ENCODE measurements at regions not wholly inside any gene's neighbourhood (a gene's known extent, or its start where the extent isn't known, plus 50 kb on each side); places are given as distances from the start of the nearest gene placed in this dataset.

DNA sequence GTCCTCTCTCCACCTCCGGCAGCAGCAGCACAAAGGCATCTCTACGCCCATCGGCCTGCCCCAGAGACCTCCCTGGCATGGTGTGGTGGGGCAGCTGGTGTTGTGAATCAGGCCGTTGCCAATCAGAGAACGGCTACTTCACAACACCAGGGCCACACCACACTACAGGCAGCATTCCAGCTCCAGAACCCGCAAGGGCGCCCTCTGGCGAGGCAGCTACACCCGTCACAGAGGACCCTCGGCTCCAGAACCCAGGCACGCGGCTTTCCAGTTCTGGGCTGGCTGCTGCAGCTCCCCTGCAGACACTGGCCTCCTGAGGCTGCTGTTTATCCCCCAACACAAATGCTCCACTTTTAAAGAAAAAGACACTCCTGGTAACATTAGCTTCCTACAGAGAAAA lies 127.5 kb upstream of the TOPAZ1 start:
- WGBS, 2 donors, result 50 to 72% methylated on average over 9 to 12 of the region's 12 CpGs
- Histone ChIP-seq H3K4me1 (peaks cover 59 to 66% of the 10 kb centered on the region in 2 donors), H3K36me3 (peaks cover 9 to 22% of the 10 kb centered on the region in 2 donors), H3K4me3 (replicated peaks in 1 of 3) (no peak overlapping the region), H3K27ac (peak overlapping the region in 2 of 3 donors; percentile 42 to 98), H3K27me3 (no peaks in the 10 kb centered on the region), H3K9me3 (no peaks in the 10 kb centered on the region)
- peak in 1 of 2 donors; percentile 33 for DNase-seq
- intact Hi-C loops (cut with DNase I), result no loop called here
- TF ChIP-seq, protein P1, sequence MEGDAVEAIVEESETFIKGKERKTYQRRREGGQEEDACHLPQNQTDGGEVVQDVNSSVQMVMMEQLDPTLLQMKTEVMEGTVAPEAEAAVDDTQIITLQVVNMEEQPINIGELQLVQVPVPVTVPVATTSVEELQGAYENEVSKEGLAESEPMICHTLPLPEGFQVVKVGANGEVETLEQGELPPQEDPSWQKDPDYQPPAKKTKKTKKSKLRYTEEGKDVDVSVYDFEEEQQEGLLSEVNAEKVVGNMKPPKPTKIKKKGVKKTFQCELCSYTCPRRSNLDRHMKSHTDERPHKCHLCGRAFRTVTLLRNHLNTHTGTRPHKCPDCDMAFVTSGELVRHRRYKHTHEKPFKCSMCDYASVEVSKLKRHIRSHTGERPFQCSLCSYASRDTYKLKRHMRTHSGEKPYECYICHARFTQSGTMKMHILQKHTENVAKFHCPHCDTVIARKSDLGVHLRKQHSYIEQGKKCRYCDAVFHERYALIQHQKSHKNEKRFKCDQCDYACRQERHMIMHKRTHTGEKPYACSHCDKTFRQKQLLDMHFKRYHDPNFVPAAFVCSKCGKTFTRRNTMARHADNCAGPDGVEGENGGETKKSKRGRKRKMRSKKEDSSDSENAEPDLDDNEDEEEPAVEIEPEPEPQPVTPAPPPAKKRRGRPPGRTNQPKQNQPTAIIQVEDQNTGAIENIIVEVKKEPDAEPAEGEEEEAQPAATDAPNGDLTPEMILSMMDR (IDR thresholded peaks at IDR 0.05), result peak in 2 of 6 experiments; percentile 20 to 29
- no peak for TF ChIP-seq POLR2A (IDR thresholded peaks at IDR 0.05)

GRCh38 chr3:44117239-44117638 lies 124.4 kb upstream of the TOPAZ1 start:
- Histone ChIP-seq H3K27ac (peak overlapping the region; percentile 87 to 98 (median 96)), H3K36me3 (peaks cover 9 to 11% of the 10 kb centered on the region in 2 donors), H3K9me3 (no peaks in the 10 kb centered on the region), H3K4me1 (peaks cover 48 to 59% of the 10 kb centered on the region in 2 donors), H3K4me3 (replicated peaks in 1 of 3) (no peak overlapping the region), H3K27me3 (no peaks in the 10 kb centered on the region)
- TF ChIP-seq, protein P1 (IDR thresholded peaks at IDR 0.05), result no peak
- TF ChIP-seq POLR2A (IDR thresholded peaks at IDR 0.05), result peak in 1 of 2 donors; percentile 15
- intact Hi-C loops (cut with DNase I), result no loop called here
- DNase-seq, result peak; percentile 66 to 67
- 13 to 16% methylated on average over 2 of the region's 2 CpGs for WGBS, 2 donors

DNA sequence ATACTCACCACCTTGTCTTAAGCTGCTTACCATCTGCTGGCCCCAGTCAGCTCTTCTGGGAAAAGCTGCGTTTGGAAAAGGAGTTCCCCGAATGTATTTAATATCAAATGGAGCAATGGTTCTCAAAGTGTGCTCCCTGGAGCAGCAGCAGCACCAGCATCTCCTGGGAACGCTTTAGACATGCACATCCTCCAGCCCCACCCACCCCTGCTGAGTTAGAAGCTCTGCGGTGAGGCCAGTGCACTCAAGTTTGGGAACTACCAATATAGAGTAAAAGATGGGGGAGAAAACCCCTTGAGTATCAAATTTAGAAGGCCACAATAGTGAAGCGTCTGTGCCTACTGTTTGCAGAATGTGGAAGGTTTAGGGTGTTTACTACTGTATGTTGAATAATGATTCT lies 124.0 kb upstream of the TOPAZ1 start:
- Histone ChIP-seq H3K27ac (peak overlapping the region; percentile 87 to 98 (median 96)), H3K27me3 (no peaks in the 10 kb centered on the region), H3K4me3 (replicated peaks in 1 of 3) (no peak overlapping the region), H3K4me1 (peaks cover 48 to 59% of the 10 kb centered on the region in 2 donors), H3K36me3 (peaks cover 9 to 10% of the 10 kb centered on the region in 2 donors), H3K9me3 (no peaks in the 10 kb centered on the region)
- WGBS, 2 donors, result 68 to 72% methylated on average over 5 of the region's 5 CpGs
- intact Hi-C loops (cut with DNase I), result no loop called here
- DNase-seq, result no peak
- TF ChIP-seq POLR2A (IDR thresholded peaks at IDR 0.05), result no peak
- TF ChIP-seq, protein P1 (IDR thresholded peaks at IDR 0.05), result no peak

- H3K4me1 ChIP-seq, result peaks cover 46 to 69% of the 10 kb centered on the region in 2 donors
- TF ChIP-seq, protein P1 (IDR thresholded peaks at IDR 0.05), result no peak
- peak in 1 of 2 donors; percentile 48 for TF ChIP-seq POLR2A (IDR thresholded peaks at IDR 0.05)
- H3K27ac ChIP-seq, result peak overlapping the region; percentile 87 to 98 (median 96)
- H3K27me3 ChIP-seq, result no peaks in the 10 kb centered on the region
- peak; percentile 99 for DNase-seq
- WGBS, 2 donors, result 41 to 44% methylated on average over 6 of the region's 6 CpGs
- intact Hi-C loops (cut with DNase I), result no loop called here
- H3K4me3 ChIP-seq (replicated peaks in 1 of 3), result no peak overlapping the region
- no peaks in the 10 kb centered on the region for H3K9me3 ChIP-seq
- H3K36me3 ChIP-seq, result no peaks in the 10 kb centered on the region
Observed at GRCh38 chr3:44120721-44121582, 120.7 kb upstream of the TOPAZ1 start.

GRCh38 chr3:44125246-44125645 lies 116.4 kb upstream of the TOPAZ1 start:
- Histone ChIP-seq H3K9me3 (no peaks in the 10 kb centered on the region), H3K27me3 (no peaks in the 10 kb centered on the region), H3K4me1 (peaks cover 23 to 53% of the 10 kb centered on the region in 2 donors), H3K4me3 (replicated peaks in 1 of 3) (no peak overlapping the region), H3K27ac (peak overlapping the region in 2 of 3 donors; percentile 18 to 66), H3K36me3 (no peaks in the 10 kb centered on the region)
- DNase-seq, result no peak
- TF ChIP-seq, protein P1 (IDR thresholded peaks at IDR 0.05), result no peak
- no peak for TF ChIP-seq POLR2A (IDR thresholded peaks at IDR 0.05)
- 95% methylated on average over 2 of the region's 2 CpGs for WGBS, 2 donors
- intact Hi-C loops (cut with DNase I), result no loop called here
